ENCODE measurements at regions not wholly inside any gene's neighbourhood (a gene's known extent, or its start where the extent isn't known, plus 50 kb on each side); places are given as distances from the start of the nearest gene placed in this dataset.
"Not testable (repeated sequence)": the region's sequence is repeated elsewhere in the genome, so short reads cannot be mapped to it uniquely, and the experiment has no call there.

- DNase-seq (ENCODE audit: low spot score), result no peak
Measured at GRCh38 chr1:219560856-219561255, 52.0 kb downstream of the ZC3H11B start.

GRCh38 chr1:219559899-219560298, 53.0 kb downstream of the ZC3H11B start:
- DNase-seq (ENCODE audit: low spot score), result no peak

GRCh38 chr1:219555806-219556205, 57.1 kb downstream of the ZC3H11B start:
- no peak for DNase-seq (ENCODE audit: low spot score)

- DNase-seq (ENCODE audit: low spot score), result no peak
Measured at GRCh38 chr1:219555031-219555692, 57.7 kb downstream of the ZC3H11B start.

GRCh38 chr1:219553934-219554502, 58.9 kb downstream of the ZC3H11B start:
- no peak for DNase-seq (ENCODE audit: low spot score)

GRCh38 chr1:219550201-219550600, 62.7 kb downstream of the ZC3H11B start:
- DNase-seq (ENCODE audit: low spot score), result no peak

- DNase-seq (ENCODE audit: low spot score), result no peak
Measured at GRCh38 chr1:219549215-219549614, 63.7 kb downstream of the ZC3H11B start.

- DNase-seq (ENCODE audit: low spot score), result no peak
Measured at GRCh38 chr1:219548386-219548785, 64.5 kb downstream of the ZC3H11B start.

GRCh38 chr1:219545756-219546155, 67.1 kb downstream of the ZC3H11B start:
- not testable (repeated sequence) for DNase-seq (ENCODE audit: low spot score)

GRCh38 chr1:219544163-219544846, 68.6 kb downstream of the ZC3H11B start:
- DNase-seq (ENCODE audit: low spot score), result no peak

GRCh38 chr1:219542828-219543518, 69.9 kb downstream of the ZC3H11B start:
- no peak for DNase-seq (ENCODE audit: low spot score)

- no peak for DNase-seq (ENCODE audit: low spot score)
Measured at GRCh38 chr1:219541946-219542345, 71.0 kb downstream of the ZC3H11B start.

- no peak for DNase-seq (ENCODE audit: low spot score)
Measured at GRCh38 chr1:219539645-219540254, 73.2 kb downstream of the ZC3H11B start.

GRCh38 chr1:219538886-219539285, 74.0 kb downstream of the ZC3H11B start:
- DNase-seq (ENCODE audit: low spot score), result no peak

GRCh38 chr1:219537223-219537631, 75.7 kb downstream of the ZC3H11B start:
- no peak for DNase-seq (ENCODE audit: low spot score)

- no peak for DNase-seq (ENCODE audit: low spot score)
Measured at GRCh38 chr1:219536038-219536437, 76.9 kb downstream of the ZC3H11B start.

- DNase-seq (ENCODE audit: low spot score), result no peak
Measured at GRCh38 chr1:219534991-219535390, 77.9 kb downstream of the ZC3H11B start.

- no peak for DNase-seq (ENCODE audit: low spot score)
Measured at GRCh38 chr1:219533280-219533679, 79.6 kb downstream of the ZC3H11B start.

- DNase-seq (ENCODE audit: low spot score), result no peak
Measured at GRCh38 chr1:219529116-219529515, 83.8 kb downstream of the ZC3H11B start.

- no peak for DNase-seq (ENCODE audit: low spot score)
Measured at GRCh38 chr1:219528633-219529032, 84.3 kb downstream of the ZC3H11B start.

GRCh38 chr1:219527994-219528393, 84.9 kb downstream of the ZC3H11B start:
- no peak for DNase-seq (ENCODE audit: low spot score)

- no peak for DNase-seq (ENCODE audit: low spot score)
Measured at GRCh38 chr1:219526074-219526473, 86.8 kb downstream of the ZC3H11B start.

All from hepatic stellate cell (primary cell).